ENCODE measurements at regions not wholly inside any gene's neighbourhood (a gene's known extent, or its start where the extent isn't known, plus 50 kb on each side); places are given as distances from the start of the nearest gene placed in this dataset.

DNA sequence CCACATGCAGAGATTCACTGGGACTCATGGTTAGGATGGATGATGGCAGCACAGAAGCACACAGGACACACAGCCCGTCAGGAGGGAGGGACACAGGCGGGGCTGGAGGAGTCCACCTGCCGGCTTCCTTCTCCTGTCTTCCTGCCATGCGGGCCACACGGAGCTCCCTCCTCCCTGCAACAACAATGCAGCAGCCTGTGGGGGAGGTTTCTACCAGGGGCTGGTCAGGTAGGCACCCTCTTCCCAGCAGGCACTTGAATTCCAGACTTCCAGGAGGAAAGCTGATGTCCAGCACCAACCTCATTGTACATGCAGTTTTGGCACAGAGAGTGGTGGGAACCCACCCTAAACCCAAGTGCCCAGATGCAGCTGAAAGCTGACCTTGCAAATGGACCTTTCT, 341.2 kb downstream of the GLRX3 start:
- Histone ChIP-seq H3K36me3 (no peaks in the 10 kb centered on the region), H3K27ac (no peak overlapping the region), H3K9me3 (no peaks in the 10 kb centered on the region), H3K4me3 (no peak overlapping the region), H3K27me3 (replicated peaks; ENCODE audit: insufficient read depth) (no peaks in the 10 kb centered on the region), H3K4me1 (replicated peaks) (no peaks in the 10 kb centered on the region)
- WGBS = 22% methylated on average over 5 of the region's 5 CpGs
- no peak for DNase-seq (ENCODE audit: low spot score)
- TF ChIP-seq POLR2AphosphoS5 (IDR thresholded peaks at IDR 0.05) = no peak
- TF ChIP-seq, protein P1, sequence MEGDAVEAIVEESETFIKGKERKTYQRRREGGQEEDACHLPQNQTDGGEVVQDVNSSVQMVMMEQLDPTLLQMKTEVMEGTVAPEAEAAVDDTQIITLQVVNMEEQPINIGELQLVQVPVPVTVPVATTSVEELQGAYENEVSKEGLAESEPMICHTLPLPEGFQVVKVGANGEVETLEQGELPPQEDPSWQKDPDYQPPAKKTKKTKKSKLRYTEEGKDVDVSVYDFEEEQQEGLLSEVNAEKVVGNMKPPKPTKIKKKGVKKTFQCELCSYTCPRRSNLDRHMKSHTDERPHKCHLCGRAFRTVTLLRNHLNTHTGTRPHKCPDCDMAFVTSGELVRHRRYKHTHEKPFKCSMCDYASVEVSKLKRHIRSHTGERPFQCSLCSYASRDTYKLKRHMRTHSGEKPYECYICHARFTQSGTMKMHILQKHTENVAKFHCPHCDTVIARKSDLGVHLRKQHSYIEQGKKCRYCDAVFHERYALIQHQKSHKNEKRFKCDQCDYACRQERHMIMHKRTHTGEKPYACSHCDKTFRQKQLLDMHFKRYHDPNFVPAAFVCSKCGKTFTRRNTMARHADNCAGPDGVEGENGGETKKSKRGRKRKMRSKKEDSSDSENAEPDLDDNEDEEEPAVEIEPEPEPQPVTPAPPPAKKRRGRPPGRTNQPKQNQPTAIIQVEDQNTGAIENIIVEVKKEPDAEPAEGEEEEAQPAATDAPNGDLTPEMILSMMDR (IDR thresholded peaks at IDR 0.05) = no peak
- TF ChIP-seq POLR2A (IDR thresholded peaks at IDR 0.05) = no peak
- intact Hi-C loops (cut with DNase I) = no loop called here

DNA sequence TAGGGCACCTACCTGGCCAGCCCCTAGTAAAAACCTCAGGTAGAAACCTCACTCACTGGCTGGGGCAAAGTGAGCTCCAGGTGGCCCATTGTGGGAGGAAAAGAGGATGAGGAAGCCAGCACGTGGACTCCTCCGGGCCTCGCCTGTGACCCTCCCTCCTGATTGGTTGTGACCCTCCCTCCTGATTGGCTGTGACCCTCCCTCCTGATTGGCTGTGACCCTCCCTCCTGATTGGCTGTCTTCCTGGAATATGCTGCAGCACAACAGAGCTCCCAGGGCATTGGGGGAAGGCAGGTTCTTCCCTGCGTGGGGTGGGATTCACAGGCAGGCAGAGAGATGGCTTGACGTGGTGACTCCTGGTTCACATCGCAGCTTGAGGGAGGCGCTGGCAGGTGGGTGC, 343.0 kb downstream of the GLRX3 start:
- H3K36me3 ChIP-seq = no peaks in the 10 kb centered on the region
- intact Hi-C loops (cut with DNase I) = no loop called here
- H3K27ac ChIP-seq = no peak overlapping the region
- DNase-seq (ENCODE audit: low spot score) = no peak
- H3K4me1 ChIP-seq (replicated peaks) = no peaks in the 10 kb centered on the region
- TF ChIP-seq POLR2A (IDR thresholded peaks at IDR 0.05) = no peak
- no peak for TF ChIP-seq POLR2AphosphoS5 (IDR thresholded peaks at IDR 0.05)
- TF ChIP-seq, protein P1 (IDR thresholded peaks at IDR 0.05) = no peak
- no peaks in the 10 kb centered on the region for H3K27me3 ChIP-seq (replicated peaks; ENCODE audit: insufficient read depth)
- no peak overlapping the region for H3K4me3 ChIP-seq
- H3K9me3 ChIP-seq = no peaks in the 10 kb centered on the region
- WGBS = 73% methylated on average over 7 of the region's 7 CpGs

DNA sequence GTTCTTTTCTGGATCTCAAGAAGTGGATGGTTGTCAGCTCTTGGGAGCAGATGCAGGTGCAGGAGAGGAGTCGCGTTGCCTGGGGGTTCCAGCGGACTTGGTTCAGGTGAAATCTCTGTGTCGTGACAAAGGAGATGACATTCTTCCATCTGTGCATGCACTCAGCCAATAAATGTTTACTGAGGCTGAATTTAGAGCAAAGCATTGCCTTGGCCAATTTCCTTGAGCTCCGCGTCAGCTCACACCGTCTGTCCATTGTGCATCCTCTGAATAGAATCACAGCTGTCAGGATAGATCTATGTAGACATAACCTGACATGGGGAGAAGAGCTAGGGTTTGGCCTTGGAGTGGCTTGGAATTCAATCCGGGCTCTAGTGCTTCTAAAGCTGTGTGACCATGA, 343.7 kb downstream of the GLRX3 start:
- 51% methylated on average over 8 of the region's 8 CpGs for WGBS
- no peak for TF ChIP-seq POLR2AphosphoS5 (IDR thresholded peaks at IDR 0.05)
- TF ChIP-seq, protein P1 (IDR thresholded peaks at IDR 0.05) = no peak
- TF ChIP-seq POLR2A (IDR thresholded peaks at IDR 0.05) = no peak

DNA sequence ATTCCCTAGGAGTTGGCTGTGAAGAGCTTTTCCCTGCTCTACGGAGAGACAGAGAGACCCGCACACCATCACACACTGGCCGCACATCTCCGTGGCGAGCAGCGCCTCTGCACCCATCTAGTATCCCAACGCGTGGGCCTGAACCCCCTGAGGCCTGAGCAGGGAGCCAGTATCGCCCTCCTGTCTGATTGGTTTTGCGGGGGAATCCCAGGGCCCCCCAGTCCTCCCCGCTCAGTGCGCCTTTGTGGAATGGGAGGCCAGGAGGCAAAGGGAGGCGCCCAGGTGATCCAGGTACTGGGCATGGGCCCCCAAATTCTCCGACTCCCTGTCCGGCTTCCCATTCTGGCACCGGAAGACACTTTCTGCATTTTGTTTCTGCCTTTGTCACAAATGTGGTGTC, 344.3 kb downstream of the GLRX3 start:
- Histone ChIP-seq H3K36me3 (no peaks in the 10 kb centered on the region), H3K4me3 (no peak overlapping the region), H3K9me3 (no peaks in the 10 kb centered on the region), H3K27ac (no peak overlapping the region), H3K4me1 (replicated peaks) (no peaks in the 10 kb centered on the region), H3K27me3 (replicated peaks; ENCODE audit: insufficient read depth) (no peaks in the 10 kb centered on the region)
- 91% methylated on average over 12 of the region's 16 CpGs for WGBS
- intact Hi-C loops (cut with DNase I) = no loop called here
- no peak for DNase-seq (ENCODE audit: low spot score)
- TF ChIP-seq, protein P1 (IDR thresholded peaks at IDR 0.05) = no peak
- TF ChIP-seq POLR2AphosphoS5 (IDR thresholded peaks at IDR 0.05) (no peak), POLR2A (IDR thresholded peaks at IDR 0.05) (no peak)

More for the DNA sequence above, 343.7 kb downstream of the GLRX3 start:
- DNase-seq (ENCODE audit: low spot score) = no peak
- Histone ChIP-seq H3K4me1 (replicated peaks) (no peaks in the 10 kb centered on the region), H3K36me3 (no peaks in the 10 kb centered on the region), H3K27ac (no peak overlapping the region), H3K9me3 (no peaks in the 10 kb centered on the region), H3K4me3 (no peak overlapping the region), H3K27me3 (replicated peaks; ENCODE audit: insufficient read depth) (no peaks in the 10 kb centered on the region)
- intact Hi-C loops (cut with DNase I) = no loop called here

DNA sequence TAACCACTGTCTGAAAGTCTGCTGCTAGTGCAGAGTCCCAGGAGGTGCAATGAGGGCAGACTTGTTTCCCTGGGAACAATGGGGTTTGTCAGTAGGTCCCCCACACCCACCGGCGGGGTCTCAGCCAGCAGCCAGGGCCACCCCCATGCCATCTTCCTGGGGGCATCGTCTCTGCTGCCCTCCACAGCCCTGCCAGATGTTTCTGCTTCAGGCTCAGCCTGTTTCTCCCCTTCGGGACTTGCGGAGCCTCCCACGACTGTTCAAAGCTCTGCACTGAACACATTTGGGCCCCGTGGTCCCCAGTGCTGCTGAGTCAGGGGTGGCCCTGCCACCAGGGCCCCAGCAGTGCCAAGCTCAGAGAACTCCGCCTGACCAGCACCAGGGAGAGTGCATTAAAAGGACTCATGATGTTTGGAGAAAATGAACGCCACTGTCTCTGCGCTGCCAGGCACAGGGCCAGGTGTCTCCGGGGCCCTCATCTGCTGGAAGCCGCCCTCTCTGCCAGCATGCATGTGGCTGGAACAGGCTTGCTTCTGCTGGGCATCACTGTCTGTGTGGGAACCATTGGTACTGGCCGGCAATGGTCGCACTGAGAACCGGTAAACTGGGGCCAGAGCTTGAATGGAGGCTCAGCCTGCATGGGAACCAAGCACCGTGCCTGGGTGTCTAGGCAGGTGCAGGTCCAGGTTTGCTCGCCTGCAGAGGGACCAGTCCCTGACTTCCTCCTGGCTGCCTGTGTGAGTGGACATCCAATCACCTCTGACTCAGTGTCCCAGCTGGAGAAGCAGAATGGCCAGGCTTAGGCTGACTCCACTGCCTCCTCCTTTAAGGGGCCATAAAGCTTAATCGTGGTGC, 345.1 kb downstream of the GLRX3 start:
- Histone ChIP-seq H3K36me3 (no peaks in the 10 kb centered on the region), H3K9me3 (no peaks in the 10 kb centered on the region), H3K27me3 (replicated peaks; ENCODE audit: insufficient read depth) (no peaks in the 10 kb centered on the region), H3K27ac (no peak overlapping the region), H3K4me1 (replicated peaks) (no peaks in the 10 kb centered on the region), H3K4me3 (no peak overlapping the region)
- intact Hi-C loops (cut with DNase I) = no loop called here
- DNase-seq (ENCODE audit: low spot score) = no peak
- TF ChIP-seq POLR2AphosphoS5 (IDR thresholded peaks at IDR 0.05) = no peak
- TF ChIP-seq, protein P1 (IDR thresholded peaks at IDR 0.05) = no peak
- TF ChIP-seq POLR2A (IDR thresholded peaks at IDR 0.05) = no peak
- 70% methylated on average over 18 of the region's 18 CpGs for WGBS
